SK-N-SH treated with all-trans-retinoic acid at 6 μM for 48 hours (cell line): ENCODE measurements at regions not wholly inside any gene's neighbourhood (a gene's known extent, or its start where the extent isn't known, plus 50 kb on each side); places are given as distances from the start of the nearest gene placed in this dataset.

Experiments used
- ATAC-seq: fragments of 200-7000 bp; cut with Tn5 transposase; 3 replicates; pipeline ENCODE4 v1.9.1; 2020; ENCODE audit warnings: mild to moderate bottlenecking, moderate library complexity
- ARNTL ChIP-seq: fragments of 450-650 bp; formaldehyde crosslinking; IDR thresholded peaks from 2 replicates; pipeline ENCODE4 v1.5.0; 2020; ENCODE audit warnings: low read depth, mild to moderate bottlenecking, moderate library complexity, borderline replicate concordance
- BACH2 ChIP-seq: fragments of 250-450 bp; sonication (Bioruptor Pico); IDR thresholded peaks from 2 replicates; pipeline ENCODE4 v1.9.0; 2021; ENCODE audit warnings: mild to moderate bottlenecking, borderline replicate concordance
- CSDC2 ChIP-seq: fragments of 250-450 bp; sonication (Bioruptor Pico); IDR thresholded peaks from 2 replicates; pipeline ENCODE4 v1.5.0; 2020; ENCODE audit warnings: mild to moderate bottlenecking, moderate library complexity
- GLIS3 ChIP-seq: fragments of 250-450 bp; sonication (Bioruptor Pico); IDR thresholded peaks from 2 replicates; pipeline ENCODE4 v1.5.0; 2020; ENCODE audit warnings: mild to moderate bottlenecking, moderate library complexity
- ISL1 ChIP-seq: fragments of 250-450 bp; sonication (Bioruptor Pico); IDR thresholded peaks from 2 replicates; pipeline ENCODE4 v2.1.2; 2022; ENCODE audit warnings: mild to moderate bottlenecking, moderate library complexity
- OSR1 ChIP-seq: fragments of 250-450 bp; sonication (Bioruptor Pico); IDR thresholded peaks from 2 replicates; pipeline ENCODE4 v1.8.0; 2022; ENCODE audit warnings: moderate library complexity, mild to moderate bottlenecking, inconsistent platforms
- PPARA ChIP-seq: fragments of 250-450 bp; sonication (Bioruptor Pico); IDR thresholded peaks from 2 replicates; pipeline ENCODE4 v1.5.0; 2020; ENCODE audit warnings: mild to moderate bottlenecking, borderline replicate concordance
- RARB ChIP-seq: fragments of 250-450 bp; sonication (Bioruptor Pico); IDR thresholded peaks from 2 replicates; pipeline ENCODE4 v1.8.0; 2021; ENCODE audit warnings: mild to moderate bottlenecking, moderate library complexity
- SNAI2 ChIP-seq: fragments of 250-450 bp; sonication (Bioruptor Pico); IDR thresholded peaks from 2 replicates; pipeline ENCODE4 v1.5.0; 2020; ENCODE audit warnings: mild to moderate bottlenecking, moderate library complexity
- TCF4 ChIP-seq: fragments of 250-450 bp; sonication (Bioruptor Pico); IDR thresholded peaks from 2 replicates; pipeline ENCODE4 v1.8.0; 2021; ENCODE audit warnings: mild to moderate bottlenecking, moderate library complexity, borderline replicate concordance
- TOX ChIP-seq: fragments of 250-450 bp; sonication (Bioruptor Pico); IDR thresholded peaks from 2 replicates; pipeline ENCODE4 v1.8.0; 2021; ENCODE audit warnings: mild to moderate bottlenecking, moderate library complexity, borderline replicate concordance
- ZC3H10 ChIP-seq: fragments of 250-450 bp; sonication (Bioruptor Pico); IDR thresholded peaks from 2 replicates; pipeline ENCODE4 v1.5.1; 2021; ENCODE audit warnings: mild to moderate bottlenecking, moderate library complexity
- ZFP3 ChIP-seq: fragments of 250-450 bp; sonication (Bioruptor Pico); IDR thresholded peaks from 2 replicates; pipeline ENCODE4 v1.5.0; 2020; ENCODE audit warnings: mild to moderate bottlenecking, moderate library complexity
- ZFP30 ChIP-seq: fragments of 450-650 bp; formaldehyde crosslinking; IDR thresholded peaks from 2 replicates; pipeline ENCODE4 v1.5.0; 2022; ENCODE audit warnings: mild to moderate bottlenecking, moderate library complexity
- ZNF70 ChIP-seq: fragments of 450-650 bp; formaldehyde crosslinking; IDR thresholded peaks from 2 replicates; pipeline ENCODE4 v1.5.0; 2020; ENCODE audit warnings: mild to moderate bottlenecking, moderate library complexity
- ZNF8 ChIP-seq: fragments of 450-650 bp; formaldehyde crosslinking; IDR thresholded peaks from 2 replicates; pipeline ENCODE4 v1.5.0; 2020; ENCODE audit warnings: mild to moderate bottlenecking, moderate library complexity
- TF ChIP-seq, protein P1 (sequence below): fragments of 250-450 bp; sonication (Bioruptor Pico); IDR thresholded peaks from 2 replicates; pipeline ENCODE4 v1.5.0; 2020; ENCODE audit warnings: mild to moderate bottlenecking, moderate library complexity
- TF ChIP-seq, protein P2 (sequence below): fragments of 250-450 bp; sonication (Bioruptor Pico); IDR thresholded peaks from 2 replicates; pipeline ENCODE4 v1.5.1; 2020; ENCODE audit warnings: low read depth, mild to moderate bottlenecking, moderate library complexity
- TF ChIP-seq, protein P3 (sequence below): fragments of 250-450 bp; sonication (Bioruptor Pico); IDR thresholded peaks from 2 replicates; pipeline ENCODE4 v1.8.0; 2021; ENCODE audit warnings: low read depth, mild to moderate bottlenecking, moderate library complexity, borderline replicate concordance

DNA sequence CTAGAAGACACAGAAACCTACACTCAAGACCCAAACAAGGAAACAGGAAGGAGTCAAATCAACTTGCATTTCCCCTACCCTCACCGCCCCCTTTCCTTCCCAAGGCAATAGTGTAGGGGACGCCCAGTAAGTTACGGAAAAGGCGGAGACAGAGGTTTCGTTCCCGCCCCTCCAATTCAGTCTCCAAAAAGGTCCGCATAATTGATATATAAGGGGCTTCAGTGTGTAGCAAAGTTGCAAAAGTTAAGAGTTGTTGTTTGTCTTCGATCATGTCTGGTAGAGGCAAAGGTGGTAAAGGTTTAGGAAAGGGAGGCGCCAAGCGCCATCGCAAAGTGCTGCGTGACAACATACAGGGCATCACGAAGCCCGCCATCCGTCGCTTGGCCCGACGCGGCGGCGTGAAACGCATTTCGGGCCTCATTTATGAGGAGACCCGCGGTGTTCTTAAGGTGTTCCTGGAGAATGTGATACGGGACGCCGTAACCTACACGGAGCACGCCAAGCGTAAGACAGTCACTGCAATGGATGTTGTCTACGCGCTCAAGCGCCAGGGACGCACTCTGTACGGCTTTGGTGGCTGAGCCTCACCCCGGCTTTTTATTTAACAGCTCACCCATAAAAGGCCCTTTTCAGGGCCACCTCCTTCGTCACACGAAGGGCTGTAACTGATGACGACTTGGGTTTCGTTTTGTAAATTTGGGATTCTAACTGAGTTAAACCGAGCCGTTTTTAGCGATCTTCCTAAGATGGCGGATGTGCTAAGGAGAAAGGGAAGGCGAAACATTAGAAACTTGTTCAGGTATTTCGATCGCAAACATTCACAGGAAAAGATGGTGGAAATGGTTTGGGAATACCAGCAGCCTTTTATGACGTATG, 124.6 kb upstream of the BTN3A2 start:
- TF ChIP-seq, protein P1, sequence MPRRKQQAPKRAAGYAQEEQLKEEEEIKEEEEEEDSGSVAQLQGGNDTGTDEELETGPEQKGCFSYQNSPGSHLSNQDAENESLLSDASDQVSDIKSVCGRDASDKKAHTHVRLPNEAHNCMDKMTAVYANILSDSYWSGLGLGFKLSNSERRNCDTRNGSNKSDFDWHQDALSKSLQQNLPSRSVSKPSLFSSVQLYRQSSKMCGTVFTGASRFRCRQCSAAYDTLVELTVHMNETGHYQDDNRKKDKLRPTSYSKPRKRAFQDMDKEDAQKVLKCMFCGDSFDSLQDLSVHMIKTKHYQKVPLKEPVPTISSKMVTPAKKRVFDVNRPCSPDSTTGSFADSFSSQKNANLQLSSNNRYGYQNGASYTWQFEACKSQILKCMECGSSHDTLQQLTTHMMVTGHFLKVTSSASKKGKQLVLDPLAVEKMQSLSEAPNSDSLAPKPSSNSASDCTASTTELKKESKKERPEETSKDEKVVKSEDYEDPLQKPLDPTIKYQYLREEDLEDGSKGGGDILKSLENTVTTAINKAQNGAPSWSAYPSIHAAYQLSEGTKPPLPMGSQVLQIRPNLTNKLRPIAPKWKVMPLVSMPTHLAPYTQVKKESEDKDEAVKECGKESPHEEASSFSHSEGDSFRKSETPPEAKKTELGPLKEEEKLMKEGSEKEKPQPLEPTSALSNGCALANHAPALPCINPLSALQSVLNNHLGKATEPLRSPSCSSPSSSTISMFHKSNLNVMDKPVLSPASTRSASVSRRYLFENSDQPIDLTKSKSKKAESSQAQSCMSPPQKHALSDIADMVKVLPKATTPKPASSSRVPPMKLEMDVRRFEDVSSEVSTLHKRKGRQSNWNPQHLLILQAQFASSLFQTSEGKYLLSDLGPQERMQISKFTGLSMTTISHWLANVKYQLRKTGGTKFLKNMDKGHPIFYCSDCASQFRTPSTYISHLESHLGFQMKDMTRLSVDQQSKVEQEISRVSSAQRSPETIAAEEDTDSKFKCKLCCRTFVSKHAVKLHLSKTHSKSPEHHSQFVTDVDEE (CRISPR knock-in tag), result no peak
- TF ChIP-seq ZNF8 (CRISPR knock-in tag) (no peak), ISL1 (CRISPR knock-in tag) (no peak), BACH2 (no peak), GLIS3 (CRISPR knock-in tag) (no peak), ARNTL (CRISPR knock-in tag) (no peak), TOX (CRISPR knock-in tag) (no peak), ZC3H10 (CRISPR knock-in tag) (no peak), RARB (CRISPR knock-in tag) (no peak)
- TF ChIP-seq, protein P2, sequence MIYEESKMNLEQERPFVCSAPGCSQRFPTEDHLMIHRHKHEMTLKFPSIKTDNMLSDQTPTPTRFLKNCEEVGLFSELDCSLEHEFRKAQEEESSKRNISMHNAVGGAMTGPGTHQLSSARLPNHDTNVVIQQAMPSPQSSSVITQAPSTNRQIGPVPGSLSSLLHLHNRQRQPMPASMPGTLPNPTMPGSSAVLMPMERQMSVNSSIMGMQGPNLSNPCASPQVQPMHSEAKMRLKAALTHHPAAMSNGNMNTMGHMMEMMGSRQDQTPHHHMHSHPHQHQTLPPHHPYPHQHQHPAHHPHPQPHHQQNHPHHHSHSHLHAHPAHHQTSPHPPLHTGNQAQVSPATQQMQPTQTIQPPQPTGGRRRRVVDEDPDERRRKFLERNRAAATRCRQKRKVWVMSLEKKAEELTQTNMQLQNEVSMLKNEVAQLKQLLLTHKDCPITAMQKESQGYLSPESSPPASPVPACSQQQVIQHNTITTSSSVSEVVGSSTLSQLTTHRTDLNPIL (CRISPR knock-in tag), result no peak
- peak; percentile 55 for ATAC-seq

- no peak for ATAC-seq
- TF ChIP-seq, protein P3, sequence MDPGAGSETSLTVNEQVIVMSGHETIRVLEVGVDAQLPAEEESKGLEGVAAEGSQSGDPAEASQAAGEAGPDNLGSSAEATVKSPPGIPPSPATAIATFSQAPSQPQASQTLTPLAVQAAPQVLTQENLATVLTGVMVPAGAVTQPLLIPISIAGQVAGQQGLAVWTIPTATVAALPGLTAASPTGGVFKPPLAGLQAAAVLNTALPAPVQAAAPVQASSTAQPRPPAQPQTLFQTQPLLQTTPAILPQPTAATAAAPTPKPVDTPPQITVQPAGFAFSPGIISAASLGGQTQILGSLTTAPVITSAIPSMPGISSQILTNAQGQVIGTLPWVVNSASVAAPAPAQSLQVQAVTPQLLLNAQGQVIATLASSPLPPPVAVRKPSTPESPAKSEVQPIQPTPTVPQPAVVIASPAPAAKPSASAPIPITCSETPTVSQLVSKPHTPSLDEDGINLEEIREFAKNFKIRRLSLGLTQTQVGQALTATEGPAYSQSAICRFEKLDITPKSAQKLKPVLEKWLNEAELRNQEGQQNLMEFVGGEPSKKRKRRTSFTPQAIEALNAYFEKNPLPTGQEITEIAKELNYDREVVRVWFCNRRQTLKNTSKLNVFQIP (CRISPR knock-in tag), result no peak
- TF ChIP-seq PPARA (no peak), ZFP30 (CRISPR knock-in tag) (no peak), TCF4 (no peak), BACH2 (no peak), GLIS3 (CRISPR knock-in tag) (no peak), OSR1 (CRISPR knock-in tag) (no peak), SNAI2 (CRISPR knock-in tag) (no peak), CSDC2 (CRISPR knock-in tag) (no peak), ZNF70 (CRISPR knock-in tag) (no peak)
- TF ChIP-seq, protein P1 (CRISPR knock-in tag), result no peak
Measured at GRCh38 chr6:26241033-26241895, 123.7 kb upstream of the BTN3A2 start.

DNA sequence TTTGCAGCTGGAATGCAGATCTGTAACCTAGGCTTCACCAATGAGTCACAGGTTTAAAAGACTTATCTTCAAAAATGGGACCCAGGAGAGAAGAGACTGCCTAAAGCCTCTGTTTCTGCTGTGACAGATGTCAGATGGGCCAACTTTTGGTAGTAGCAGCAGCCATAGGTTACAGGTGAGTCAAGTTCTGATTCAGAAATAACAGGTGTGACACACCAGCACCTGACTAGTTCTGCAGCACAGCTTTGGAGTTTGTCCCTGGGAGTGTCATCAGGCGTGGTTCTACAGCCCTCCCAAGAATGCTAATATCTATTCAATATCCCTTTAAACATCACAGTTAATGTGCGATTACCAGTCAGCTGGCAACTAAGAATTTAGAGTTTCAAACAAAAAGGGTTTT, 121.9 kb upstream of the BTN3A2 start:
- ATAC-seq, result no peak
- TF ChIP-seq ZFP30 (CRISPR knock-in tag), result no peak
- TF ChIP-seq, all 23 proteins: peak for 0

GRCh38 chr6:26243752-26244151, 121.2 kb upstream of the BTN3A2 start:
- no peak for ATAC-seq
- TF ChIP-seq TOX (CRISPR knock-in tag) (no peak), RARB (CRISPR knock-in tag) (no peak), ARNTL (CRISPR knock-in tag) (no peak), TCF4 (no peak), PPARA (no peak), ZC3H10 (CRISPR knock-in tag) (no peak), ZFP3 (no peak), SNAI2 (CRISPR knock-in tag) (no peak)
- TF ChIP-seq, protein P3 (CRISPR knock-in tag), result no peak
- TF ChIP-seq, protein P1 (CRISPR knock-in tag), result no peak
